IMR-90 (cell line): ENCODE measurements at regions not wholly inside any gene's neighbourhood (a gene's known extent, or its start where the extent isn't known, plus 50 kb on each side); places are given as distances from the start of the nearest gene placed in this dataset.

Experiments used
- ATAC-seq: fragments of 200-7000 bp; cut with Tn5 transposase; 2 replicates; pipeline ENCODE4 v1.9.1; 2020; ENCODE audit warnings: low read depth, mild to moderate bottlenecking, moderate library complexity
- BruUV-seq: library from RNA; stranded (reverse); fragments of 400-500 nt; replicated peaks from 2 replicates; lab custom pipeline; 2021; lab: Mats Ljungman, UMichigan
- CTCF ChIA-PET: fragments of 300-600 bp; formaldehyde crosslinking; extraction: SDS; loops from one replicate; lab custom pipeline; 2021; ENCODE audit warnings: antibody characterized with exemption; lab: Yijun Ruan, JAX
- POLR2A ChIA-PET: fragments of 300-600 bp; sonication (Branson Sonifier 250); formaldehyde crosslinking; loops from one replicate; lab custom pipeline; 2022; ENCODE audit warnings: antibody characterized with exemption; ENCODE audit not compliant: unreplicated experiment; lab: Charles Lee
- DNase-seq: peaks from one replicate; pipeline ENCODE4 v3.0.0; 2013
- H2AFZ ChIP-seq: replicated peaks from 2 replicates; pipeline ENCODE3; 2013; ENCODE audit warnings: low read length, mild to moderate bottlenecking; ENCODE audit not compliant: poor library complexity
- H2AK5ac ChIP-seq: 2 replicates; pipeline ENCODE4 v1.6.1; 2013; ENCODE audit warnings: low read depth, low read length, inconsistent platforms
- H2AK9ac ChIP-seq: replicated peaks from 2 replicates; pipeline ENCODE3; 2013; ENCODE audit warnings: mild to moderate bottlenecking, low read depth, low read length, moderate library complexity; ENCODE audit not compliant: poor library complexity
- H2BK120ac ChIP-seq: 2 replicates; pipeline ENCODE4 v1.6.1; 2013; ENCODE audit warnings: low read depth, low read length, inconsistent platforms
- H2BK15ac ChIP-seq: 3 replicates; pipeline ENCODE4 v1.6.1; 2013; ENCODE audit warnings: low read depth, low read length, inconsistent platforms
- H2BK20ac ChIP-seq: 2 replicates; pipeline ENCODE4 v1.6.1; 2013; ENCODE audit warnings: low read depth, mild to moderate bottlenecking, inconsistent platforms, low read length, moderate library complexity
- H2BK5ac ChIP-seq: 2 replicates; pipeline ENCODE4 v1.6.1; 2013; ENCODE audit warnings: mild to moderate bottlenecking, low read depth, low read length, inconsistent platforms; ENCODE audit not compliant: poor library complexity, severe bottlenecking
- H3K14ac ChIP-seq: replicated peaks from 2 replicates; pipeline ENCODE4 v1.6.1; 2013; ENCODE audit warnings: low read depth, low read length, inconsistent platforms
- H3K18ac ChIP-seq: 2 replicates; pipeline ENCODE4 v1.6.1; 2013; ENCODE audit warnings: low read depth, low read length, control low read depth
- H3K23ac ChIP-seq: 2 replicates; pipeline ENCODE4 v1.6.1; 2013; ENCODE audit warnings: low read depth, low read length, inconsistent platforms
- H3K27ac ChIP-seq: 2 replicates; pipeline ENCODE4 v1.5.1; 2013; ENCODE audit warnings: mild to moderate bottlenecking, control low read depth, low read length; ENCODE audit not compliant: insufficient read depth
- H3K27me3 ChIP-seq: 2 replicates; pipeline ENCODE4 v1.6.1; 2013; ENCODE audit warnings: low read length; ENCODE audit not compliant: control insufficient read depth, insufficient read depth
- H3K36me3 ChIP-seq: 2 replicates; pipeline ENCODE4 v1.6.1; 2013; ENCODE audit warnings: low read length, mixed read lengths; ENCODE audit not compliant: control insufficient read depth, insufficient read depth
- H3K4ac ChIP-seq: 2 replicates; pipeline ENCODE4 v1.6.1; 2013; ENCODE audit warnings: low read depth, low read length, inconsistent platforms
- H3K4me1 ChIP-seq: 2 replicates; pipeline ENCODE4 v1.6.1; 2013; ENCODE audit warnings: low read length, mixed read lengths; ENCODE audit not compliant: control insufficient read depth, insufficient read depth
- H3K4me2 ChIP-seq: 2 replicates; pipeline ENCODE4 v1.6.1; 2013; ENCODE audit warnings: low read depth, mild to moderate bottlenecking, control low read depth, low read length, moderate library complexity
- H3K4me3 ChIP-seq: 2 replicates; pipeline ENCODE4 v1.5.1; 2013; ENCODE audit warnings: low read depth, mild to moderate bottlenecking, control low read depth, low read length, moderate library complexity; ENCODE audit not compliant: insufficient read depth
- H3K56ac ChIP-seq: 2 replicates; pipeline ENCODE4 v1.6.1; 2013; ENCODE audit warnings: low read length, inconsistent platforms; ENCODE audit not compliant: insufficient read depth; ENCODE audit errors: extremely low read depth
- H3K79me1 ChIP-seq, 2 experiments: 2 replicates each; pipeline ENCODE4 v1.6.1; 2013; ENCODE audit warnings: low read length in 2 of 2, inconsistent platforms in 1 of 2, low read depth in 1 of 2
- H3K9ac ChIP-seq: 2 replicates; pipeline ENCODE4 v1.6.1; 2013; ENCODE audit warnings: low read depth, low read length, control low read depth
- H3K9me1 ChIP-seq: 2 replicates; pipeline ENCODE4 v1.6.1; 2013; ENCODE audit warnings: low read length, inconsistent platforms; ENCODE audit not compliant: insufficient read depth
- H3K9me3 ChIP-seq: 2 replicates; pipeline ENCODE4 v1.6.1; 2013; ENCODE audit warnings: low read length; ENCODE audit not compliant: control insufficient read depth, insufficient read depth
- H4K20me1 ChIP-seq: 2 replicates; pipeline ENCODE4 v1.6.1; 2013; ENCODE audit warnings: low read length, inconsistent platforms; ENCODE audit not compliant: insufficient read depth
- H4K5ac ChIP-seq: 2 replicates; pipeline ENCODE4 v1.6.1; 2013; ENCODE audit warnings: mild to moderate bottlenecking, low read depth, low read length, control low read depth
- H4K8ac ChIP-seq, 2 experiments: 2 replicates each; pipeline ENCODE4 v1.6.1; 2013; ENCODE audit warnings: low read depth in 2 of 2, low read length in 2 of 2, control low read depth in 1 of 2, inconsistent platforms in 1 of 2
- H4K91ac ChIP-seq: 2 replicates; pipeline ENCODE4 v1.6.1; 2013; ENCODE audit warnings: low read depth, low read length, inconsistent platforms; ENCODE audit not compliant: insufficient read depth
- BHLHE40 ChIP-seq: fragments of 150-350 bp; IDR thresholded peaks from 2 replicates; pipeline ENCODE4 v1.6.1; 2016; ENCODE audit warnings: mild to moderate bottlenecking, low read depth, low read length
- CEBPB ChIP-seq: IDR thresholded peaks from 2 replicates; pipeline ENCODE4 v1.6.1; 2012; ENCODE audit warnings: low read depth, low read length, improper control_type of control experiment
- CHD1 ChIP-seq: IDR thresholded peaks from 2 replicates; pipeline ENCODE4 v1.6.1; 2012; ENCODE audit warnings: low read depth, low read length, improper control_type of control experiment
- CTCF ChIP-seq: conservative IDR thresholded peaks from 2 replicates; pipeline ENCODE4 v1.5.1; 2012; ENCODE audit warnings: mild to moderate bottlenecking, low read depth, low read length, improper control_type of control experiment
- ELK1 ChIP-seq: fragments of 150-350 bp; IDR thresholded peaks from 2 replicates; pipeline ENCODE4 v1.6.1; 2016; ENCODE audit warnings: low read depth, mild to moderate bottlenecking, low read length, moderate library complexity, borderline replicate concordance
- FOS ChIP-seq: fragments of 150-350 bp; IDR thresholded peaks from 2 replicates; pipeline ENCODE4 v1.6.1; 2016; ENCODE audit warnings: low read depth, low read length
- MAFK ChIP-seq: IDR thresholded peaks from 2 replicates; pipeline ENCODE4 v1.6.1; 2012; ENCODE audit warnings: low read depth, low read length, improper control_type of control experiment
- MAZ ChIP-seq: IDR thresholded peaks from 2 replicates; pipeline ENCODE4 v1.6.1; 2012; ENCODE audit warnings: low read depth, mild to moderate bottlenecking, low read length, improper control_type of control experiment, moderate library complexity, borderline replicate concordance
- MXI1 ChIP-seq: IDR thresholded peaks from 2 replicates; pipeline ENCODE4 v1.6.1; 2012; ENCODE audit warnings: low read depth, mild to moderate bottlenecking, low read length, moderate library complexity, borderline replicate concordance
- NFE2L2 ChIP-seq: fragments of 150-350 bp; IDR thresholded peaks from 2 replicates; pipeline ENCODE4 v1.6.1; 2016; ENCODE audit warnings: low read depth, mild to moderate bottlenecking, low read length
- POLR2A ChIP-seq: IDR thresholded peaks from 2 replicates; pipeline ENCODE4 v1.6.1; 2012; ENCODE audit warnings: mild to moderate bottlenecking, low read depth, low read length
- RAD21 ChIP-seq: IDR thresholded peaks from 2 replicates; pipeline ENCODE4 v1.6.1; 2012; ENCODE audit warnings: low read length, improper control_type of control experiment
- RCOR1 ChIP-seq: IDR thresholded peaks from 2 replicates; pipeline ENCODE4 v1.6.1; 2012; ENCODE audit warnings: mild to moderate bottlenecking, low read length, improper control_type of control experiment; ENCODE audit not compliant: insufficient replicate concordance
- RFX5 ChIP-seq: IDR thresholded peaks from 2 replicates; pipeline ENCODE4 v1.8.0; 2012; ENCODE audit warnings: low read depth, mild to moderate bottlenecking, low read length, moderate library complexity
- SMC3 ChIP-seq: fragments of 150-350 bp; IDR thresholded peaks from 2 replicates; pipeline ENCODE4 v1.6.1; 2016; ENCODE audit warnings: low read depth, mild to moderate bottlenecking, antibody characterized with exemption, low read length, moderate library complexity
- USF2 ChIP-seq: fragments of 150-350 bp; IDR thresholded peaks from 2 replicates; pipeline ENCODE4 v1.6.1; 2017; ENCODE audit warnings: mild to moderate bottlenecking, antibody characterized with exemption, low read length, low read depth
- WGBS, 2 experiments: methylation state at CpG; one replicate each; pipeline versions ENCODE4 v1.1.5 to v1.1.7; 2013; ENCODE audit warnings: missing lambda C conversion rate in 2 of 2; ENCODE audit not compliant: insufficient read length in 1 of 2; ENCODE audit errors: extremely low coverage in 2 of 2; 5-methylcytosine and 5-hydroxymethylcytosine counted together
- dilution Hi-C: fragments of 300-500 bp; cut with HindIII; formaldehyde crosslinking; loops from one replicate; pipeline ENCODE4 v1.14.3; 2018; ENCODE audit warnings: low sequenced_read_pairs; ENCODE audit not compliant: unreplicated experiment
- in situ Hi-C: fragments of 300-500 bp; cut with MboI; formaldehyde crosslinking; loops from 3 replicates; pipeline ENCODE4 v1.14.3; 2019; ENCODE audit warnings: low sequenced_read_pairs, inconsistent platforms, mixed read lengths
- intact Hi-C: fragments of 100-400 bp; cut with micrococcal nuclease; formaldehyde crosslinking; loops from 2 replicates; pipeline ENCODE4 v1.10.0; 2022

- intact Hi-C loops (no loop called here), in situ Hi-C loops (no loop called here), dilution Hi-C loops (no loop called here)
- Histone ChIP-seq H2AK5ac (peak overlapping the region; percentile 58; the same call in 1 of the 2 replicates), H4K8ac (no peak overlapping the region), H3K9ac (no peak overlapping the region), H2AK9ac (no peak overlapping the region), H3K4me3 (no peak overlapping the region), H3K18ac (no peak overlapping the region), H2BK20ac (no peak overlapping the region), H3K27me3 (no peaks in the 10 kb centered on the region), H3K4me1 (peaks cover 8% of the 10 kb centered on the region), H2BK120ac (no peak overlapping the region), H3K4ac (no peak overlapping the region), H2BK5ac (no peak overlapping the region), H3K23ac (no peak overlapping the region), H4K5ac (peak overlapping the region; percentile 23; the same call in 1 of the 2 replicates), H4K20me1 (no peaks in the 10 kb centered on the region), H3K14ac (no peak overlapping the region), H3K9me3 (no peaks in the 10 kb centered on the region), H3K36me3 (no peaks in the 10 kb centered on the region), H3K27ac (no peak overlapping the region), H3K9me1 (no peaks in the 10 kb centered on the region; the same call in 1 of the 2 replicates), H2BK15ac (no peak overlapping the region), H4K91ac (no peak overlapping the region), H3K4me2 (no peak overlapping the region), H3K56ac (no peak overlapping the region), H3K79me1 (no peaks in the 10 kb centered on the region), H2AFZ (no peak overlapping the region)
- ChIA-PET CTCF (interaction anchor here (0.9 kb wide), 1 partner anchor 65 kb away, joined by 3 read pairs; no protein-coding TSS in a partner anchor), POLR2A (no interaction called here)
- no peak for TF ChIP-seq CTCF
- TF ChIP-seq POLR2A, result no peak
- TF ChIP-seq ELK1, result no peak
- TF ChIP-seq FOS, result no peak
- no peak for TF ChIP-seq CEBPB
- TF ChIP-seq RAD21, result no peak
- no peak for TF ChIP-seq CHD1
- no peak for TF ChIP-seq MAZ
- no peak for TF ChIP-seq MXI1
- TF ChIP-seq SMC3, result no peak
- TF ChIP-seq NFE2L2, result no peak
- TF ChIP-seq USF2, result no peak
- TF ChIP-seq BHLHE40, result no peak
- TF ChIP-seq RCOR1, result no peak
- no peak for TF ChIP-seq MAFK
- TF ChIP-seq RFX5, result no peak
- ATAC-seq (no peak), DNase-seq (no peak)
- BruUV-seq, result no TSS peak
- WGBS, 2 experiments, result no CpG with 5 or more reads among the region's 2 CpGs
Observed at GRCh38 chr6:47162793-47163192, 120.7 kb upstream of the ADGRF1 start.
